Activated CD4-positive, alpha-beta T cell treated with anti-CD3 and anti-CD28 coated beads, Interleukin-2, amount 50 U/mL, for 48 hours (primary cell): ENCODE measurements at regions not wholly inside any gene's neighbourhood (a gene's known extent, or its start where the extent isn't known, plus 50 kb on each side); places are given as distances from the start of the nearest gene placed in this dataset.
"Not testable (repeated sequence)": the region's sequence is repeated elsewhere in the genome, so short reads cannot be mapped to it uniquely, and the experiment has no call there.

ENCODE experiments used
- DNase-seq, 2 experiments: peaks; one replicate each; pipeline ENCODE4 v3.0.0-alpha.2; 2020

- DNase-seq, result no peak
These were observed 152.2 kb downstream of the TRIM27 start for GRCh38 chr6:28771401-28772267.

DNA sequence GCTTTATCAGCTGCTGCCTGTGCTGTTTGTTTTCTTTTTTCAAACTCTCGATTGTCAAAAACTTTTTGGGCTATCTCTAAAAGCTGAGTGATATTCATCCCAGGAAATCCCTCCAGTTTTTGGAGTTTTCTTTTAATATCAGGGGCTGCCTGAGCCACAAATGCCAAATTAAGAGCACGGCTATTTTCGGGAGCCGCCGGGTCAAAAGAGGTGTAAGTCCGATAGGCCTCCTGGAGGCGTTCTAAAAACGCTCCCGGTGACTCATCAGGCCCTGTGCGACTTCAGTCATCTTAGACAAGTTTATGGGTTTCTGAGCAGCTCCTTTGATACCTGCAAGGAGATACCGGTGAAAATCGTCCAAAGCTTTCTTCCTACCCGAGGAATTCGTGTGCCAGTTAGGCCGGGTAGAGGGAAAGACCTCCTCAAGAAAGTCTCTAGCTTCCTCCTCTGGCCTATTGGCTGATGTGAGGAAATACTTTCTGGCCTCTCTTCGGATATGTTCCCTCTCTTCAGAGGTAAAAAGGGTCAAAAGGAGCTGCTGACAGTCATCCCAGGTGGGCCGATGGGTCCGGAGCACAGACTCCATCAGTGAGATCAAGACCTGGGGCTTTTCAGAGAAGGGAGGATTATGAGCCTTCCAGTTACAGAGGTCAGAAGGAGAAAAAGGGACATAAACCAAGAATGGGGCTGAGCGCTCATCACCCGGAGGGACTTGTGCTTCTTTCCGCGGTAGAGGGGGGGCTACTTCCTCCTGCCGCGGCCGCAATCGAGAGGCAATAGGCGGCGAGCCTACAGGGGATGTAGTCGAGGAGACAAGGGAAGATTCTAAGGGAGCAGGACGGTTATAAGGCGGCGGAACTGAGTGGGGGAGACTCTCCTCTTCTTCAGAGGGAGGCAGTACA is 151.1 kb downstream of the TRIM27 start:
- DNase-seq, result no peak

GRCh38 chr6:28774292-28775051 is 149.3 kb downstream of the TRIM27 start:
- DNase-seq, result no peak

GRCh38 chr6:28775052-28775376 is 148.8 kb downstream of the TRIM27 start:
- no peak for DNase-seq

GRCh38 chr6:28775405-28776129 is 148.2 kb downstream of the TRIM27 start:
- DNase-seq, result no peak

- DNase-seq, result no peak
These were observed 147.3 kb downstream of the TRIM27 start for GRCh38 chr6:28776269-28777146.

DNA sequence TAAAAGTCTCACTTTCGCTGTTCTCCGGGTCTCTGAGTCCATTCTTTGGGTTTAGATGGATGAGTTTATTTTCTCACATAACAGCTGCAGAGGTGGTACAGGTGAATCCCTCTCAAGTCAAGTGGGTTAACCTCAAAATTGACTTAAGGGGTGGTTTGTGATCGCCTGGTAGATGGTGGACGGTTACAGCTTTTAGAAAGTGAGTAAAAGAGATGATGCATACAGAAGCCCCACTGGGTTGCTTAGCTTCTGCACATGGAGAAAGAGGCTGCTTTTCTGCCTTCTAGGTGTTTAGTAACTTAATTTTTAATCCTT is 146.7 kb downstream of the TRIM27 start:
- no peak for DNase-seq

GRCh38 chr6:28782113-28782673 is 141.6 kb downstream of the TRIM27 start:
- DNase-seq, result no peak

- no peak for DNase-seq
These were observed 137.7 kb downstream of the TRIM27 start for GRCh38 chr6:28785962-28786679.

DNA sequence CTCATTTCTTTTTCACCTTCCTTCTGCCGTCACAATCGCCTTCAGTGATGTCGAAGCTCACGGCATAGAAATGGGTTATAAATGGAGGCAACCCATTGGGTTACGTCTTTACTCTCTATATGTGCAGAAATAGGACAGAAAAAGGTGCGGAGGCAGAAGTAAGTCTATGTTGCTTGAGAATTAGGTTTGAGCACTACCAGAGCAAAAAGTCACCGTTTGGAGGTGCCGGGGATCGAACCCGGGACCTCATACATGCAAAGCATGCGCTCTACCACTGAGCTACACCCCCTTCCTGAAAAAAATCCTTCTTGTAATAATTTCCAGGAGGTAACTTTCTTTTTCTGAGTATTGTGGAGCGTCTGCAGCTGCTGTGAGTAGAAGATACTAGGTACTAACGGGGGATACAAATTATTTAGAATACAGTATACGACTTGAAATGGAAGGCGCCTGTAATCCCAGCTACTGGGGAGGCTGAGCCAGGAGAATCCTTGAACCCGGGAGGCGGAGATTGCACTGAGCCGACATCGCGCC is 134.2 kb downstream of the TRIM27 start:
- peak; percentile 50 to 55 for DNase-seq

GRCh38 chr6:28791002-28791383 is 132.8 kb downstream of the TRIM27 start:
- DNase-seq, result no peak

GRCh38 chr6:28794175-28795002 is 129.4 kb downstream of the TRIM27 start:
- DNase-seq, result no peak

GRCh38 chr6:28800647-28801046 is 123.1 kb downstream of the TRIM27 start:
- DNase-seq, result not testable (repeated sequence)

DNA sequence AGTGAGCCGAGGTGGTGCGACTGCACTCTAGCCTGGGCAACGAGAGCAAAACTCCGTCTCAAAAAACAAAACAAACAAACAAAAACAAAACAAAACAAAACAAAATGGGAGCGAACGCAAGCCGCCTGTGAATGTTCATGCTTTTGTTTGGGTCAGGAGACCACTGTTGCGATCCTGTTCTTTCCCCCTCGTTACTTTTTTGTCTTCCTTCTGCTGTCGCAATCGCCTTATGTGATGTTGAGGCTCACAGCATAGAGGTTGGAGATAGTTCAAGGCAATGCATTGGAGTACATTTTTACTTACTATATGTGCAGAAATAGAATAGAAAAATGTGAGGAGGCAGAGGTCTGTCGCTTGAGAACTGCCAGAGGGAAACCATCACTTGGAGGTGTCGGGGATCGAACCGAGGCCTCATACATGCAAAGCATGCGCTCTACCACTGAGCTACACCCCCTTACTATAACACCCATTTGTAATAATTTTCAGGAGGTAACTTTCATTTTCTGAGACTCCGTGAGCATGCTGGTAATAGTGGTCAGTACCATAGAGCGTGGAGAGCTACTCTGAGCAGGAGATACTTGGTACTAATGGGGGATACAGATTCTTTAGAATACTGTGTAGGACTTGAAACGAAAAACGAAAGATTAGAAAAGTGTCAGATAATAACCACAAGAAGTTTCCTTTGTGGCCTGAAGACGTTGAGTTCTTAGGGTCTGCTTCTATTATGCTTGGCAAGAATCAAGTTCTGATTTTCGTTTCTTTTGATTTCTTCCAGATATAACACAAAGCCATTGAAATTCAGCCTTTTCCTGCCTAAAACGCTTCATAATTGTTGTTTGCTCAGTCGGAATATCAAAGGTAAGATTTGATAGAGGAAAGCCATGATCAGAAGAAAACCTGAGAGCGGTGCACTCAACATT is 121.1 kb downstream of the TRIM27 start:
- no peak for DNase-seq

DNA sequence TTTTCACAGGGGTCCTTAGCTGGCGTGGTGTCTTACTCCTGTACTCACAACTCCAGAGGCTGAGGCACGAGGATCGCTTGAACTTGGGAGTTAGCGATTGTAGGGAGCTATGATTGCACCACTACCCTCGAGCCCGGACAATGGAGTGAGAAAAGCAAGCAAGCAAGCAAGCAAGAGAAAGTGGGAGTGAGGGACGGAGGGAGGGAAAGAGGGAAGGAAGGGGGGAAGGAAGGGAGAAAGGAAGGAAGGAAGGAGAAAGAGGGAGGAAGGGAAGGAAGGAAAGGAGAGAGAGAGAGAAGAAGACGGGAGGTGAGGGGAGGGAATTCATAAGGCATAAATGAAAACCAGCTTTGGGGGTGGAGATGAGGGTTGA is 120.5 kb downstream of the TRIM27 start:
- DNase-seq, result no peak

GRCh38 chr6:28807682-28808280 is 116.0 kb downstream of the TRIM27 start:
- DNase-seq, result peak; percentile 45 to 54

DNA sequence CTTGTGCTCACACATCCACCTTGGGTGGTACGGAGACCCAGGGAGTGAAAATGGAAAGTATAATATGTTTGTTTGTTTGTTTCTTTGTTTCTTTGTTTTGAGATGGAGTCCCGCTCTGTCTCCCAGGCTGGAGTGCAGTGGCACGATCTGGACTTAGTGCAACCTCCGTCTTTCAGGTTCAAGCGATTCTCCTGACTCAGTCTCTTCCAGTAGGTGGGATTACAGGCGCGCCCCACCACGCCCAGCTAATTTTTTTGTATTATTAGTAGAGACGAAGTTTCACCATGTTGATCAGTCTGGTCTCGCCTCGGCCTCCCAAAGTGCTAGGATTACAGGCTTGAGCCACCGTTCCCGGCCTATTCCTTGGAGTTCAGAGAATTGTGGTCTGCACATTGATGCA is 115.4 kb downstream of the TRIM27 start:
- no peak for DNase-seq
